GM20000 (cell line): ENCODE measurements at regions not wholly inside any gene's neighbourhood (a gene's known extent, or its start where the extent isn't known, plus 50 kb on each side); places are given as distances from the start of the nearest gene placed in this dataset.

Experiments
- DNase-seq: peaks from one replicate; pipeline ENCODE4 v3.0.0; 2012; ENCODE audit warnings: low spot score
- CTCF ChIP-seq: IDR thresholded peaks from 2 replicates; pipeline ENCODE4 v1.5.1; 2012; ENCODE audit warnings: mild to moderate bottlenecking, control low read depth; ENCODE audit errors: extremely low read depth, missing control alignments

GRCh38 chr3:181879926-181880325, 168.2 kb downstream of the SOX2 start:
- TF ChIP-seq CTCF, result no peak
- DNase-seq, result no peak

- no peak for DNase-seq
- TF ChIP-seq CTCF, result no peak
Measured at GRCh38 chr3:181880331-181880730, 168.6 kb downstream of the SOX2 start.

GRCh38 chr3:181881749-181882148, 170.0 kb downstream of the SOX2 start:
- TF ChIP-seq CTCF, result no peak
- no peak for DNase-seq

- TF ChIP-seq CTCF, result no peak
- DNase-seq, result no peak
Measured at GRCh38 chr3:181885868-181886630, 174.3 kb downstream of the SOX2 start.

- no peak for DNase-seq
- TF ChIP-seq CTCF, result no peak
Measured at GRCh38 chr3:181886676-181887075, 175.0 kb downstream of the SOX2 start.

GRCh38 chr3:181887685-181888084, 176.0 kb downstream of the SOX2 start:
- TF ChIP-seq CTCF, result no peak
- DNase-seq, result no peak

- no peak for DNase-seq
- TF ChIP-seq CTCF, result no peak
Measured at GRCh38 chr3:181888234-181888633, 176.5 kb downstream of the SOX2 start.
